GM12891 (cell line): ENCODE measurements at regions not wholly inside any gene's neighbourhood (a gene's known extent, or its start where the extent isn't known, plus 50 kb on each side); places are given as distances from the start of the nearest gene placed in this dataset.

Experiments used
- DNase-seq: peaks from one replicate; pipeline ENCODE4 v3.0.0; 2011; ENCODE audit warnings: low spot score; ENCODE audit not compliant: insufficient read length
- FAIRE-seq: peaks from 2 replicates; lab custom pipeline; 2011; peaks lifted over from hg19 to GRCh38; lab: Jason Lieb, UNC
- PAX5 ChIP-seq: IDR thresholded peaks from 2 replicates; pipeline ENCODE4 v1.6.1; 2011; ENCODE audit warnings: low read length, moderate library complexity, mild to moderate bottlenecking; ENCODE audit not compliant: insufficient read depth, severe bottlenecking
- POLR2A ChIP-seq: IDR thresholded peaks from 2 replicates; pipeline ENCODE4 v1.6.1; 2011; ENCODE audit warnings: low read depth, low read length, control low read depth
- POLR2AphosphoS5 ChIP-seq: IDR thresholded peaks from 2 replicates; pipeline ENCODE4 v1.6.1; 2011; ENCODE audit warnings: low read depth, low read length, control low read depth
- POU2F2 ChIP-seq: IDR thresholded peaks from 2 replicates; pipeline ENCODE4 v1.6.1; 2011; ENCODE audit warnings: low read depth, mild to moderate bottlenecking, control low read depth, low read length, moderate library complexity
- SPI1 ChIP-seq: IDR thresholded peaks from 2 replicates; pipeline ENCODE4 v1.6.1; 2011; ENCODE audit warnings: low read depth, low read length, control low read depth
- TAF1 ChIP-seq: IDR thresholded peaks from 2 replicates; pipeline ENCODE4 v1.6.1; 2011; ENCODE audit warnings: low read depth, low read length, control low read depth

DNA sequence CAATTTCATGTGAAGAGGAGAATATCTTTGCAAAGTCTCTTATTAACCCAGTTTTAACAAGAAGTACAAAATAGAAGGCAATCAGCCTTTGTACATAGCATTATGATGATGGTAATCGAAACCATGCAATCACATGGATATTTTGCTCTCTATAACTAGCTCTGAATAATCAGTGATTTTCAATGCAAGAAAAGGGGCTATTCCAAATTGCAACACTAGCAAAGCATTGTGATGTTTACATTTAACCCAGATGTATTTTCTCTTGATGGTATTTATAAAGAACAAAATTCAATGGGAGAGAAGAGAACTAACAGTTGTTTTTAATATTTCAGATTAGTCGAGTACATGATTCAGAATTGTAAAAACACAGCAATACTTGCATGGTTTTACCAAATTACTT, 437.5 kb upstream of the DMAC1 start:
- DNase-seq (no peak), FAIRE-seq (no peak)
- TF ChIP-seq TAF1 = no peak
- no peak for TF ChIP-seq POU2F2
- no peak for TF ChIP-seq POLR2AphosphoS5
- no peak for TF ChIP-seq SPI1
- no peak for TF ChIP-seq POLR2A
- TF ChIP-seq PAX5 = no peak

DNA sequence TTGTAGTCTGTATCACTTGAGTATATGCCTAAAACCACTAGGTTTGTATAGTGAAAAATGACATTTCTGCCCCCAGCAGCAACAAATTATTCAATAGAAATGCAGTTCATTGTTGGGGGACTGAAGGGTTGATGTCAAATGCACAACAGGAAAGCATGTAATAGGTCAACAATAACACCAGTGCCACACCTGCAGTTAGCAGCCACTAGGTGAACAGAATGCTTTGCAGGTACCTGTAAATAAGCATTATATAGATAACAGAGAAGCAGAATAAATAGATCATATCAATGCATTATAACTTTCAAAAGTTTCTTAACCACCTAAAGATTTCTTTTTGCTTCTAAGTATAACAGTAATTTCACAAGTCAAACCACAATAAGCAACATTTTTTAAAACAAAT, 435.9 kb upstream of the DMAC1 start:
- TF ChIP-seq SPI1 = no peak
- TF ChIP-seq TAF1 = no peak
- no peak for TF ChIP-seq POLR2A
- no peak for TF ChIP-seq POU2F2
- TF ChIP-seq POLR2AphosphoS5 = no peak
- no peak for TF ChIP-seq PAX5
- no peak for DNase-seq
- no peak for FAIRE-seq

DNA sequence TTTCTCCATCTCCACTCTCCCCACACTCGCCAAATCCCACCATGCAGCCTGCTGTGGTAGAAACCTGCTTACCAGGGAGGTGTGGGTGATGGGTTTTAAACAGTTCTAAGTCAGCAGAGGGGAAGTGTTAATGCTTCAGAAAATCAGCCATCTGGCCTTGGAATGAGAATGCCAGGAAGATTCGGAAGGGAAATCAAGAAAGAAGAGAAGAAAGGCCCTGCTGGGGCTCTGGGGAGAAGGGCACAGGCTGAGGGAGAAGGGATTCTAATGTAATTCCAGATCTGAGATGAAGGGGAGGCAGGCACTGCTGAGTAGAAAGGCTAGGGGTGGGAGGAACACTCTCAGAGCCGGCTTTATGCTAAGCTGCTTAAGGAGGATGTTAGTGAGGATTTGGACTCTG, 434.7 kb upstream of the DMAC1 start:
- TF ChIP-seq POLR2AphosphoS5 = no peak
- no peak for TF ChIP-seq PAX5
- TF ChIP-seq SPI1 = no peak
- no peak for TF ChIP-seq TAF1
- TF ChIP-seq POU2F2 = no peak
- TF ChIP-seq POLR2A = no peak
- DNase-seq (no peak), FAIRE-seq (no peak)

DNA sequence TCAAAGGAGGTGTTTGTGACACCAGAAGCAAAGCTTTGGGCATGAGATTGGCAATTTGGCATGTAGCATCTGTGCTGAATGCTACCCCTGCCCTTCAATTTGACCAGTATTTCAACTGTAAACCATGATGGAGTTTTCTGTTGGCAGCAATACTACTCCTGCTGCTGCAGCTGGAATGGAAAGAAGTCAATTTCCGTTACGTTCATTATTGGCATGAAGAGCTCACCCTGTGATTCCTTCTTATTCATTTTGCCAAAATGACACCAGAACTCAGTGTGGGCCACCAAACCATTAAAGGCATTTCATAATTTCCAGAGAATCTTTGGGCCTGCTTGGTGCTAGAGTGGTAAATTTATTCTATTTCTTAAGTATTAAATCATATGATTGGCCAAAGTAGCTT, 433.1 kb upstream of the DMAC1 start:
- DNase-seq (no peak), FAIRE-seq (no peak)
- no peak for TF ChIP-seq SPI1
- TF ChIP-seq TAF1 = no peak
- no peak for TF ChIP-seq POLR2A
- no peak for TF ChIP-seq POLR2AphosphoS5
- no peak for TF ChIP-seq POU2F2
- TF ChIP-seq PAX5 = no peak

DNA sequence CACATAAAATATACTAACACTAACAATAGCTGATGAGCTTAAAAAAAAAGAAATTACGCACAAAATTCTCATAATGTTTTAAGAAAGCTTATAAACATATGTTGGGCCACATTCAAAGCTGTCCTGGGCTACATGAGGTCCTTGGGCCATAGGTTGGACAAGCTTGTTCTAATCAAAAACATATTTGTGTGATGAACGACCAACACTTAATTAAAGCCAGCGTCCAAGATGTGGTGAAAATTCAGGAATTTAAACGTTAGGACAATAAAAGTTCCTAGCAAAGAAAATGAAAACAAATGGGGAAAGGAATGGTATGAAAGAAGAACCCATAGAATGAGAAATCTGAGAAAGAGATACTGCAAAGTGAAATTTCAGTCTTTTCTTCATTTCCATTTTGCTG, 429.6 kb upstream of the DMAC1 start:
- FAIRE-seq (no peak), DNase-seq (no peak)
- TF ChIP-seq POLR2A = no peak
- TF ChIP-seq TAF1 = no peak
- TF ChIP-seq POLR2AphosphoS5 = no peak
- no peak for TF ChIP-seq SPI1
- no peak for TF ChIP-seq PAX5
- TF ChIP-seq POU2F2 = no peak

DNA sequence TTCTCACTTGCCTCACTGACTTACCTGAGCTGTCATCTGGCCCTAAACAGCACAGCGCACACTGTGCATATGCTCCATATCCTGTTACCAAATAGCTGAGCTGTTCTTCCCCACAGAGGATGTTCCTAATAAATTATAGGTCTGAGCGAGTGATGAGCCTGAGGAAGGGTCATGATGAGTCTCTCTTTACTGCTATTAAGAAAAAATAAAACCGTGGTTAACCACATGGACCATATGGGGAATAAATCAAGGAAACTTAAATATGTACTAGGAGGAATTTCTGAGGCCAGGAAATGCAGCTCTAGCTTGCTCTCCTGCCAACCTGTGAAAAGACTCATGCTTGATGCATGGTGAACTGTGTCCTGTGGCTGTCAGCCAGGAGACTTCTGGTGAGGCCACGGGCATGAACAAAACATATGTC, 424.8 kb upstream of the DMAC1 start:
- TF ChIP-seq POU2F2 (no peak), POLR2AphosphoS5 (no peak), PAX5 (no peak), SPI1 (no peak), TAF1 (no peak), POLR2A (no peak)
- no peak for DNase-seq
- FAIRE-seq = no peak

DNA sequence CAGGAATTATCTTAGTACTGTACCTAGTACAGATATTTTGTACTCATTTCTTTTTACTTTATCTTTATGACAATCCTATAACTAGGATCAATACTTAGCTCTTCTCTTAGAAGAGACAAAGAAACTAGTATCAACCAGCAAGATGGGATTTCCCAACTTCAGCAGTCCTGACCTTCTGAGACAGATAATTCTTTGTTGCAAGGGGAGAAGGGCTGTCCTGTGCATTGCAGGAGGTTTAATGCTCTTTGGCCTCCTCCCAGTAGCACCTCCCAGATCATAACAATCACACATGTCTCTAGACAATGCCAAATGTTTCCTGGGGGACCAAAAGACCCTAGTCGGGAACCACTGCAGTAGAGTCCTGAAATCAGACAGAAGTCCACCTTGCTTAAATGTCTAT, 424.3 kb upstream of the DMAC1 start:
- TF ChIP-seq POLR2A = no peak
- no peak for TF ChIP-seq POLR2AphosphoS5
- TF ChIP-seq POU2F2 = no peak
- TF ChIP-seq TAF1 = no peak
- no peak for TF ChIP-seq SPI1
- no peak for TF ChIP-seq PAX5
- DNase-seq (no peak), FAIRE-seq (no peak)

DNA sequence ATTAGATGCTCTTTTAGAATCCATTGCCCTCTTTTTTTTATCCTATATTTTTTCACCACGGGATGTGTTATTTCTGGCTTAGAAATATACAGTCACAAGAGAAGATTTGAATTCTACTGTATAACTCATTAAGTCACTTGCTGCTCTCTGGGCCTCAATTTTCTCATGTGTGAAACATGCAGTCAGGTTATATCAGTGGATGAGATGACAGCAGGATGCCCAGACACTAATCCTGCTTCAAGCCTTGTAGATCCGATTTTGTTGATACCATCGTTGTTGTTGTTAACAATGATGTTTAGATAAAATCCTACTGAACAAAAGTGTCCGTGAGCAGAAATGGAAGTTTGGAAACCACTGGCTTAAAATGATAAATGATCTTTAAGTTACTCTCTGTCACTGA, 421.9 kb upstream of the DMAC1 start:
- no peak for TF ChIP-seq SPI1
- no peak for TF ChIP-seq POLR2AphosphoS5
- TF ChIP-seq TAF1 = no peak
- no peak for TF ChIP-seq POU2F2
- TF ChIP-seq PAX5 = no peak
- no peak for TF ChIP-seq POLR2A
- no peak for FAIRE-seq

DNA sequence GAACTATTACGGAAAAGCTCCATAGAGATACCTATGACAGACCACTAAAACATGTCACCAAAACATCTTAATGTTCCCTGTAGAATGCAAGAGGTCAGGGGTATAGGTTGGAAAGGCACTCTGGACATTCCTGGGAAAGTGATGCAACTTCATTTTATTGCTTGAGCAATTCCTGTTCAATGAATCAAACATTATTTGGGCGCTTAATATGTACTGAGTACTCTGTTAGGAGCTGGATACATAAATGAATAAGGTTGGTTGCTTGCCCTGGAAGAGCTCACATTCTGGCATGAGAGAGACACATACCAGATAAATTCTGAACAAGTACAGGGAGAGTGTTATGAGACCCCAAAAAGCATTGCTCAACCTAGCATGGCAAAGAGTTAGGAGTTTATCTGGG, 408.9 kb upstream of the DMAC1 start:
- DNase-seq = no peak
- TF ChIP-seq TAF1 = no peak
- no peak for TF ChIP-seq POLR2AphosphoS5
- TF ChIP-seq SPI1 = no peak
- TF ChIP-seq POU2F2 = no peak
- TF ChIP-seq PAX5 = no peak
- TF ChIP-seq POLR2A = no peak
- FAIRE-seq = no peak

More for the DNA sequence above, 421.9 kb upstream of the DMAC1 start:
- no peak for DNase-seq

DNA sequence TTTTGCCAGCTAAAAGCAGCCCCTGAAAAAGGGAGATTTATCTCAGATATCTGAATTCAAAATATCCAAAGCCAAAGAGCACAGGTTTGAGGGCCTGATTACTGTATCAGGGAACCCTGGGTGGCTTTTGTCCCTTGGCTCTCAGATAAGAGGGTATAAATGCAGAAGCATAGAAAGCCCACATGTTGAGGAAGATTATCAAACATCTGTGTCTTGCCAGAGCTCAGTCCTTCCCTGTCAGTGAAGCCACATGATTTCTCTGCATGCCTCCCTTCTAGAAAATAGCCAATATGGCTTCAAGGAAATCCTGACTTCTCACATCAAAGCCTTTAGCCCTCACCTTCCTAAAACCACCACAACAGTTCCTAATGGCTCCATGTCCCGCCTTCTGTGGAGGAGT, 408.0 kb upstream of the DMAC1 start:
- FAIRE-seq = no peak

More for the DNA sequence above, 408.0 kb upstream of the DMAC1 start:
- no peak for DNase-seq
- TF ChIP-seq TAF1 (no peak), POU2F2 (no peak), POLR2A (no peak), SPI1 (no peak), PAX5 (no peak), POLR2AphosphoS5 (no peak)
